ENCODE measurements at regions not wholly inside any gene's neighbourhood (a gene's known extent, or its start where the extent isn't known, plus 50 kb on each side); places are given as distances from the start of the nearest gene placed in this dataset.
"Not testable (repeated sequence)": the region's sequence is repeated elsewhere in the genome, so short reads cannot be mapped to it uniquely, and the experiment has no call there.

GRCh38 chr10:52578871-52579405, 193.6 kb downstream of the MBL2 start:
- no peaks in the 10 kb centered on the region for H3K27me3 ChIP-seq (ENCODE audit: control insufficient read depth in 4 of 4, insufficient read depth in 4 of 4, low read length in 3 of 4)
- TF ChIP-seq NR2F2 (IDR thresholded peaks at IDR 0.05) (peak; percentile 24), GABPA (IDR thresholded peaks at IDR 0.05 in 1 of 2, conservative IDR thresholded peaks at IDR 0.05 in 1 of 2) (no peak), MAX (IDR thresholded peaks at IDR 0.05) (no peak), RXRA (IDR thresholded peaks at IDR 0.05) (no peak), YY1 (IDR thresholded peaks at IDR 0.05) (peak; percentile 30)
- TF ChIP-seq, protein P1, sequence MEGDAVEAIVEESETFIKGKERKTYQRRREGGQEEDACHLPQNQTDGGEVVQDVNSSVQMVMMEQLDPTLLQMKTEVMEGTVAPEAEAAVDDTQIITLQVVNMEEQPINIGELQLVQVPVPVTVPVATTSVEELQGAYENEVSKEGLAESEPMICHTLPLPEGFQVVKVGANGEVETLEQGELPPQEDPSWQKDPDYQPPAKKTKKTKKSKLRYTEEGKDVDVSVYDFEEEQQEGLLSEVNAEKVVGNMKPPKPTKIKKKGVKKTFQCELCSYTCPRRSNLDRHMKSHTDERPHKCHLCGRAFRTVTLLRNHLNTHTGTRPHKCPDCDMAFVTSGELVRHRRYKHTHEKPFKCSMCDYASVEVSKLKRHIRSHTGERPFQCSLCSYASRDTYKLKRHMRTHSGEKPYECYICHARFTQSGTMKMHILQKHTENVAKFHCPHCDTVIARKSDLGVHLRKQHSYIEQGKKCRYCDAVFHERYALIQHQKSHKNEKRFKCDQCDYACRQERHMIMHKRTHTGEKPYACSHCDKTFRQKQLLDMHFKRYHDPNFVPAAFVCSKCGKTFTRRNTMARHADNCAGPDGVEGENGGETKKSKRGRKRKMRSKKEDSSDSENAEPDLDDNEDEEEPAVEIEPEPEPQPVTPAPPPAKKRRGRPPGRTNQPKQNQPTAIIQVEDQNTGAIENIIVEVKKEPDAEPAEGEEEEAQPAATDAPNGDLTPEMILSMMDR (IDR thresholded peaks at IDR 0.05; ENCODE audit: low read depth, low read length, missing input control), result no peak
- TF ChIP-seq, protein P2, sequence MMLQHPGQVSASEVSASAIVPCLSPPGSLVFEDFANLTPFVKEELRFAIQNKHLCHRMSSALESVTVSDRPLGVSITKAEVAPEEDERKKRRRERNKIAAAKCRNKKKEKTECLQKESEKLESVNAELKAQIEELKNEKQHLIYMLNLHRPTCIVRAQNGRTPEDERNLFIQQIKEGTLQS (IDR thresholded peaks at IDR 0.05), result no peak
- H3K9ac ChIP-seq (ENCODE audit: low read depth in 1 of 2, low read length in 2 of 2), result no peak overlapping the region
- WGBS, result 50% methylated on average over 5 of the region's 5 CpGs
- H3K36me3 ChIP-seq (ENCODE audit: control insufficient read depth in 4 of 4, insufficient read depth in 3 of 4, low read depth in 1 of 4, low read length in 3 of 4), result no peaks in the 10 kb centered on the region
- H3K27ac ChIP-seq (ENCODE audit: low read depth in 1 of 2, low read length in 2 of 2), result no peak overlapping the region
- H3K9me3 ChIP-seq (ENCODE audit: control insufficient read depth in 4 of 4, low read length in 3 of 4), result peaks cover 0 to 3% (median 0%) of the 10 kb centered on the region in 4 donors
- H3K4me3 ChIP-seq (ENCODE audit: low read depth in 1 of 3, low read length in 3 of 3), result no peak overlapping the region
- no peak for DNase-seq (ENCODE audit: low spot score)
- H3K4me1 ChIP-seq (ENCODE audit: control insufficient read depth in 4 of 4, insufficient read depth in 4 of 4, low read length in 3 of 4), result no peaks in the 10 kb centered on the region

GRCh38 chr10:52581636-52582035, 190.9 kb downstream of the MBL2 start:
- peaks cover 0 to 11% (median 0%) of the 10 kb centered on the region in 4 donors for H3K9me3 ChIP-seq (ENCODE audit: control insufficient read depth in 4 of 4, low read length in 3 of 4)
- H3K36me3 ChIP-seq (ENCODE audit: control insufficient read depth in 4 of 4, insufficient read depth in 3 of 4, low read depth in 1 of 4, low read length in 3 of 4); H3K9ac ChIP-seq (ENCODE audit: low read depth in 1 of 2, low read length in 2 of 2); H3K27ac ChIP-seq (ENCODE audit: low read depth in 1 of 2, low read length in 2 of 2); H3K27me3 ChIP-seq (ENCODE audit: control insufficient read depth in 4 of 4, insufficient read depth in 4 of 4, low read length in 3 of 4); H3K4me1 ChIP-seq (ENCODE audit: control insufficient read depth in 4 of 4, insufficient read depth in 4 of 4, low read length in 3 of 4); H3K4me3 ChIP-seq (ENCODE audit: low read depth in 1 of 3, low read length in 3 of 3); DNase-seq (ENCODE audit: low spot score): not testable (repeated sequence)
- WGBS, result 73% methylated on average over 2 of the region's 2 CpGs

DNA sequence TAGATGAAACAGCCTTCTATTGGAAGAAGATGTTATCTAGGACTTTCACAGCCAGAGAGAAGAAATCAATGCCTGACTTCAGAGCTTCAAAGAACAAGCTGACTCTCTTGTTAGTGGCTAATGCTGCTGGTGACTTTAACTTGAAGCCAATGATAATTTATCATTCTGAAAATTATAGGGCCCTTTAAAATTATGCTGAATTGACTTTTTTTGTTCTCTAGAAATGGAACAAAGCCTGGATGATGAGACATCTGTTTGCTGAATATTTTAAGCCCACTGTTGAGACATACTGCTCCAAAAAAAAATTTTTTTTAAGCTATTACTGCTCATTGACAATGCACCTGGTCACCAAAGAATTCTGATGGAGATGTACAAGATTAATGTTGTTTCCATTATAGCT, 189.2 kb downstream of the MBL2 start:
- TF ChIP-seq, protein P2 (IDR thresholded peaks at IDR 0.05), result no peak
- TF ChIP-seq HNF4A (conservative IDR thresholded peaks at IDR 0.05) (no peak), FOXA1 (IDR thresholded peaks at IDR 0.05) (no peak), GABPA (IDR thresholded peaks at IDR 0.05 in 1 of 2, conservative IDR thresholded peaks at IDR 0.05 in 1 of 2) (no peak), RAD21 (IDR thresholded peaks at IDR 0.05) (no peak), REST (IDR thresholded peaks at IDR 0.05) (no peak)
- TF ChIP-seq, protein P3, sequence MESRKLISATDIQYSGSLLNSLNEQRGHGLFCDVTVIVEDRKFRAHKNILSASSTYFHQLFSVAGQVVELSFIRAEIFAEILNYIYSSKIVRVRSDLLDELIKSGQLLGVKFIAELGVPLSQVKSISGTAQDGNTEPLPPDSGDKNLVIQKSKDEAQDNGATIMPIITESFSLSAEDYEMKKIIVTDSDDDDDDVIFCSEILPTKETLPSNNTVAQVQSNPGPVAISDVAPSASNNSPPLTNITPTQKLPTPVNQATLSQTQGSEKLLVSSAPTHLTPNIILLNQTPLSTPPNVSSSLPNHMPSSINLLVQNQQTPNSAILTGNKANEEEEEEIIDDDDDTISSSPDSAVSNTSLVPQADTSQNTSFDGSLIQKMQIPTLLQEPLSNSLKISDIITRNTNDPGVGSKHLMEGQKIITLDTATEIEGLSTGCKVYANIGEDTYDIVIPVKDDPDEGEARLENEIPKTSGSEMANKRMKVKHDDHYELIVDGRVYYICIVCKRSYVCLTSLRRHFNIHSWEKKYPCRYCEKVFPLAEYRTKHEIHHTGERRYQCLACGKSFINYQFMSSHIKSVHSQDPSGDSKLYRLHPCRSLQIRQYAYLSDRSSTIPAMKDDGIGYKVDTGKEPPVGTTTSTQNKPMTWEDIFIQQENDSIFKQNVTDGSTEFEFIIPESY (IDR thresholded peaks at IDR 0.05), result no peak
- TF ChIP-seq, protein P1 (IDR thresholded peaks at IDR 0.05; ENCODE audit: low read depth, low read length, missing input control), result no peak
- H3K36me3 ChIP-seq (ENCODE audit: control insufficient read depth in 4 of 4, insufficient read depth in 3 of 4, low read depth in 1 of 4, low read length in 3 of 4), result no peaks in the 10 kb centered on the region
- H3K27me3 ChIP-seq (ENCODE audit: control insufficient read depth in 4 of 4, insufficient read depth in 4 of 4, low read length in 3 of 4), result no peaks in the 10 kb centered on the region
- H3K4me1 ChIP-seq (ENCODE audit: control insufficient read depth in 4 of 4, insufficient read depth in 4 of 4, low read length in 3 of 4), result no peaks in the 10 kb centered on the region
- DNase-seq (ENCODE audit: low spot score), result no peak
- H3K27ac ChIP-seq (ENCODE audit: low read depth in 1 of 2, low read length in 2 of 2), result no peak overlapping the region
- H3K9me3 ChIP-seq (ENCODE audit: control insufficient read depth in 4 of 4, low read length in 3 of 4), result peaks cover 0 to 11% (median 0%) of the 10 kb centered on the region in 4 donors
- no peak overlapping the region for H3K4me3 ChIP-seq (ENCODE audit: low read depth in 1 of 3, low read length in 3 of 3)
- H3K9ac ChIP-seq (ENCODE audit: low read depth in 1 of 2, low read length in 2 of 2), result no peak overlapping the region
